Effector memory CD4-positive, alpha-beta T cell (primary cell): ENCODE measurements at regions not wholly inside any gene's neighbourhood (a gene's known extent, or its start where the extent isn't known, plus 50 kb on each side); places are given as distances from the start of the nearest gene placed in this dataset.
"Not testable (repeated sequence)": the region's sequence is repeated elsewhere in the genome, so short reads cannot be mapped to it uniquely, and the experiment has no call there.

ENCODE experiments used
- DNase-seq, 3 donors: peaks; one replicate each; pipeline ENCODE4 v3.0.0-alpha.2; 2020
- H3K27ac ChIP-seq: 2 replicates; pipeline ENCODE4 v1.7.0; 2013; ENCODE audit warnings: mild to moderate bottlenecking, low read length, moderate library complexity; ENCODE audit not compliant: insufficient read depth, poor library complexity, severe bottlenecking
- H3K27me3 ChIP-seq: replicated peaks from 2 replicates; pipeline ENCODE4 v1.7.0; 2013; ENCODE audit warnings: mild to moderate bottlenecking, low read length; ENCODE audit not compliant: insufficient read depth, control insufficient read depth, poor library complexity, severe bottlenecking
- H3K36me3 ChIP-seq: 2 replicates; pipeline ENCODE4 v1.7.0; 2013; ENCODE audit warnings: mild to moderate bottlenecking, low read length, moderate library complexity; ENCODE audit not compliant: control insufficient read depth, insufficient read depth
- H3K4me1 ChIP-seq: 2 replicates; pipeline ENCODE4 v1.7.0; 2013; ENCODE audit warnings: low read length, mild to moderate bottlenecking; ENCODE audit not compliant: control insufficient read depth, insufficient read depth, poor library complexity, severe bottlenecking
- H3K4me3 ChIP-seq: 2 replicates; pipeline ENCODE4 v1.7.0; 2013; ENCODE audit warnings: low read length, low read depth, mild to moderate bottlenecking; ENCODE audit not compliant: insufficient read depth, poor library complexity, severe bottlenecking
- H3K9me3 ChIP-seq: 2 replicates; pipeline ENCODE4 v1.7.0; 2013; ENCODE audit warnings: mild to moderate bottlenecking, low read length, moderate library complexity; ENCODE audit not compliant: control insufficient read depth

DNA sequence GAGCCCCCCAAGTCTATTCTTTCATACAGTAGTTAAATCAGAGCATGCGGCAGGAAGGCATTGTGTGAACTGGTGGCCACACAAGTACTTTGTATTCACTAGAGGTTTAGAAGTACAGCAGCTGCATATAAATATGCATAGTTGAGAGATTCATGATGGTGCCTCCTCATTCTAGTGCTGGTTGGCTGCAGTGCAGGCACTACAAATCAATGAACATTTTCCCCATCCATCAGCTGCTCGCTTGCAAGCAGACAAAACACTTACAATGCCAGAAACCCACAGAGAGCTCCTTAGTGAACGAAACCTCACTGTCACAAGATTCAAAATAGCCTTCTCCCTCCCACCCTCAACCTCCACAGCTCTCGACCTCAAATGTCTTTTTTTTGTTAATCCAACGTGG, 726.2 kb downstream of the USP25 start:
- H3K4me1 ChIP-seq, result no peaks in the 10 kb centered on the region
- no peak overlapping the region for H3K4me3 ChIP-seq
- H3K27me3 ChIP-seq, result no peaks in the 10 kb centered on the region
- no peaks in the 10 kb centered on the region for H3K9me3 ChIP-seq
- no peak overlapping the region for H3K27ac ChIP-seq
- no peaks in the 10 kb centered on the region for H3K36me3 ChIP-seq
- no peak for DNase-seq

DNA sequence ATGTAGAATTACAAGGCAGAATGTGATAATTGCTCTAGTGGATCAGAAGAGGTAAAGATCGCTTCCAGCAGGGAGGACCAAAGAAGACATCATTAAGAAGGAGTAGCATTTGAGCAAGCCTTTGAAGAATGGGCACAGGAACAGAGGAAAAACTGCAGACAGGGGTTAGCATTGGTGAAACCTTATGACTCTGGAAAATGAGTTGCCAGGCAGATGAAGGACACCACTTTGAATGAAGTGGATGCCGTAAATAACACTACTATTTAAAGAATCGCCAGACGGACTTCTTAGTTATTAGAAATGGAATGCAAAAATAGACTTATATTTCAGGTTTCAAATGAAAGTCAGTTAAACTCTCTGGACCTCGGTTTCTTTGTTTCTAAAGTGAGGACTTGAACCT, 727.7 kb downstream of the USP25 start:
- Histone ChIP-seq H3K27me3 (no peaks in the 10 kb centered on the region), H3K27ac (no peak overlapping the region), H3K9me3 (no peaks in the 10 kb centered on the region), H3K4me3 (no peak overlapping the region), H3K36me3 (no peaks in the 10 kb centered on the region), H3K4me1 (no peaks in the 10 kb centered on the region)
- no peak for DNase-seq

DNA sequence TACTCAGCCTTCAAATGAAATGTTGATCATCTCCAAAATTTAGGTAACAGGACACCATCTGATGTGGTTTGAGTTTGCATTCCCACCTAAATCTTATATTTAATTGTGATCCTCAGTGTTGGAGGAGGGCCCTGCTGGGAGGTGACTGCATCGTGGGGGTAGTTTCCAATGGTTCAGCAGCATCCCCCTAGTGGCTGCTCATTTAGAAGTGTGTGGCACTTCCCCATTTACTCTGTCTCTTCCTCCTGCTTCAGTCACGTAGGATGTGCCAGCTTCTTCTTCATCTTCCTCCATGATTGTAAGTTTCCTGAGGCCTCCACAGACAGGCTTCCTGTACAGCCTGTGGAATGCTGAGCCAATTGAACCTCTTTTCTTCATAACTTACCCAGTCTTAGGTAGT, 731.2 kb downstream of the USP25 start:
- Histone ChIP-seq H3K27me3 (no peaks in the 10 kb centered on the region), H3K4me3 (no peak overlapping the region), H3K36me3 (no peaks in the 10 kb centered on the region), H3K27ac (no peak overlapping the region), H3K4me1 (no peaks in the 10 kb centered on the region), H3K9me3 (no peaks in the 10 kb centered on the region)
- DNase-seq, result no peak

DNA sequence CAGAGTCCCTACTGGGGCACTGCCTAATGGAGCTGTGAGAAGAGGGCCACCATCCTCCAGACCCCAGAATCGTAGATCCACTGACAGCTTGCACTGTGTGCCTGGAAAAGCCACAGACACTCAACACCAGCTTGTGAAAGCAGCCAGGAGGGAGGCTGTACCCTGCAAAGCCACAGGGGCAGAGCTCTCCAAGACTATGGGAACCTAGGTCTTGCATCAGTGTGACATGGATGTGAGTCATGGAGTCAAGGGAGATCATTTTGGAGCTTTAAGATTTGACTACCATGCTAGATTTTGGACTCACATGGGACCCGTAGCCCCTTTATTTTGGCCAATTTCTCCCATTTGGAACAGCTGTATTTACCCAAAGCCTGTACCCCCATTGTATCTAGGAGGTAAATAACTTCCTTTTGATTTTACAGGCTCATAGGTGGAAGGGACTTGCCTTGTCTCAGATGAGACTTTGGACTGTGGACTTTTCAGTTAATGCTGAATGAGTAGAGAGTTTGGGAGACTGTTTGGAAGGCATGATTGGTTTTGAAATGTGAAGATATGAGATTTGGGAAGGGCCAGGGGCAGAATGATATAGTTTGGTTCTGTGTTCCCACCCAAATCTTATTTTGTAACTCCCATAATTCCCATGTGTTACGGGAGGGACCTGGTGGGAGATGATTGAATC, 734.6 kb downstream of the USP25 start:
- not testable (repeated sequence) for H3K9me3 ChIP-seq, H3K36me3 ChIP-seq, DNase-seq, H3K4me3 ChIP-seq, H3K4me1 ChIP-seq, H3K27ac ChIP-seq, H3K27me3 ChIP-seq

DNA sequence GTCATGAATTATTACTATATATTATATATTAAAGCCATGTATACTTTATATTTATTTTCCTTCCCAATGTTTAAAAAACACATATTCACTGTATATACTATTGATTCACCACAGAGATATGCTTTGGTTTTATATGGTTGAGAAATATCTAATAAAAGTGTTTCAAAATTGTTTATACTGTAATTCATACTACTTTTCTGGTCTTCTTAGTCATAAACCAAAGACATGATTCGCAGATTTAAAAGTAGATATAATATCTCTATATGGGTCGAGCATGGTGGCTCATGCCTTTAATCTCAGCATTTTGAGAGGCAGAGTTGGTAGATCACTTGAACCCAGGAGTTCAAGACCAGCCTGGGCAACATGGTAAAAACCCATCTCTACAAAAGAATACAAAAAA, 738.4 kb downstream of the USP25 start:
- Histone ChIP-seq H3K4me3 (no peak overlapping the region), H3K27me3 (no peaks in the 10 kb centered on the region), H3K9me3 (no peaks in the 10 kb centered on the region), H3K27ac (no peak overlapping the region), H3K36me3 (no peaks in the 10 kb centered on the region), H3K4me1 (no peaks in the 10 kb centered on the region)
- DNase-seq, result no peak

DNA sequence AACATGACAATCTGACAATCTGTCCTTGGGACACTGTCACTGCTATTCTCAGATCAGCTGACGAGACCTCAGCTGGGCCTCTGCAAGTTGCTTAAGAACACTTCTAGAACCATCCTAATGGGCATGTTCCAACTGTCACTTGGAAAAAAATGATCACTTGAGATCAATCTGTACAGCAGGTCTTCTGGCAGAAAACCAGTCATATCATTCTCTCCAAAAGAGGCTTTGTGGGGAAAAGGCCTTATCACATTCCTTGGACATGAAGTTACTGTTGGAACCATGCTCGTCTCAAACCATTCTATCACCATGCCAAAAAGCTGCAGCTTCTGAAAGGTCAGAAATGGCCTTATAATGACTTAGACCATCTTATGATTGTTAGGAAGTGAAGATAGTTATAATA, 744.2 kb downstream of the USP25 start:
- H3K4me1 ChIP-seq, result no peaks in the 10 kb centered on the region
- H3K9me3 ChIP-seq, result no peaks in the 10 kb centered on the region
- no peak overlapping the region for H3K4me3 ChIP-seq
- H3K27me3 ChIP-seq, result no peaks in the 10 kb centered on the region
- H3K27ac ChIP-seq, result no peak overlapping the region
- no peak for DNase-seq
- H3K36me3 ChIP-seq, result no peaks in the 10 kb centered on the region

DNA sequence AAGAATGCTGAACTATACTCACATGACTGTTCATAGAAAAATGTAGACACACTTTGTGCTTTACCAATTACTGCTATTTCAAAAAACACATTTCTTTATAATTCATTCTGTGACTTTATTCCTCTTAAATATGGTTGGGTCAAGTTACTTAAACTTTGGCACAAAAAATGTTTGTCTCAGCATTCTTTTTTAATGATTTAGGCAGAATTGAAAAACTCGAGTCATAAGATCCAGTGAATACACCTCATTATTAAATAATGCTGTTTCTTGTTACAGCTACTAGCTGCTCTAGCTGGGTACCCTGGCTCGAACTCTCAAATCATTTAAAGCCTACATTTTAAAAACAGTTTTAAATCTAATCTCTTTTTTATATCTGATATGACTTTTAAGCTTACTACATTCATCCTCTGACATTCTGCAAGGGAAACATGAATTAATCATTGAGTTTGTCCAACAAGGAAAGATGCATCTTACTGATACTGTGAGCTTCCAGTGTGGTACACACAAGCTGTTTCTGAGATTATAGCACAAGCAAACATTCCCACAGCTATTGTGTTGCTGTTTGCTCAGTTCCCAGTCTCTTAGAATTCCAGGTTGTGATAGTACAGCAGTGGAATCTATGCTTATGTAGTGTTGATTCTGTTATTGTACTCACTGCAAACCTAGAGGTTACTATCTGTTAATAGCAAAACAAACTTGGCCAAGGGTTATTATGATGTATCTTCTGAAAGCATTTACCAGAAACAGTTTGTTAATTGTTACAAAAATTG, 746.5 kb downstream of the USP25 start:
- Histone ChIP-seq H3K4me3 (no peak overlapping the region), H3K36me3 (no peaks in the 10 kb centered on the region), H3K27me3 (no peaks in the 10 kb centered on the region), H3K4me1 (no peaks in the 10 kb centered on the region), H3K9me3 (no peaks in the 10 kb centered on the region), H3K27ac (no peak overlapping the region)
- no peak for DNase-seq

DNA sequence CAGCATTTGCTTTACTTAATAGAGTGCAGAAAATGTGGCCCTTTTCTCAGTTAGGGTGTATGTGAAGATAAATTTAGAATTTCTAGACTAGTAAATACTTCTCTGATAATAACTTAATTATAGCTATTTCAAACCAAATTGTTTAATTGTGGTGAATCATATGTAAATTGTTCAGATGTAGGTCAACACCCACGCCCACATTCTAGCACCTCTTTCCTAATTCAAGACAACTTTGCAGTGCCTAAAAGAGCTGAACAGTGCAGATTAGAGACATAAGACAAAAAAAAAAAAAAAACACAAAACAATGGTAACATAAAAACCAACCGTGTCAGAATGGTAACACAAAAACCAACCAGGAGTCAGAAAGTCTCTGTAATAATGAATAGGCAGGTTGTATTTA, 758.3 kb downstream of the USP25 start:
- no peaks in the 10 kb centered on the region for H3K27me3 ChIP-seq
- no peaks in the 10 kb centered on the region for H3K4me1 ChIP-seq
- no peak overlapping the region for H3K4me3 ChIP-seq
- H3K9me3 ChIP-seq, result no peaks in the 10 kb centered on the region
- H3K36me3 ChIP-seq, result no peaks in the 10 kb centered on the region
- H3K27ac ChIP-seq, result no peak overlapping the region
- no peak for DNase-seq

DNA sequence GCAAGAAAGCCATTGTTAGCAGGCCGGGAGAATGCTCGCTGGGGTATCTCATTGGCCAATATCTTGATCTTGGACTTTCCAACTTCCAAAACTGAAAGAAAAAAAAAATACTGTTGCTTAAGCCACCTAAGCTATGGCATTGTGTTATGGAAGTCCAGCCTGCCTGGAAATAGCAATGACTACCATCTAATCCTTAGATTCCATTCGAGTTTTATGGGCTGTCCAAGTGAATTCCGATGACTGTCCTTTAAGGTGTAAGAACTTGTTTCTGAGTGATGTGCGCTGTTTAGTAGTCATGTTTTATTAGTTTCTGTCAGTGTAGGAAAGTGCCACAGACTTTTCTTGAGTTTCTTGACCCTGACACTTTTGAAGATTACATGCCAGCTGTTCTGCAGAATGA, 762.6 kb downstream of the USP25 start:
- Histone ChIP-seq H3K4me1 (no peaks in the 10 kb centered on the region), H3K4me3 (no peak overlapping the region), H3K9me3 (no peaks in the 10 kb centered on the region), H3K27ac (no peak overlapping the region), H3K27me3 (no peaks in the 10 kb centered on the region), H3K36me3 (no peaks in the 10 kb centered on the region)
- DNase-seq, result no peak

DNA sequence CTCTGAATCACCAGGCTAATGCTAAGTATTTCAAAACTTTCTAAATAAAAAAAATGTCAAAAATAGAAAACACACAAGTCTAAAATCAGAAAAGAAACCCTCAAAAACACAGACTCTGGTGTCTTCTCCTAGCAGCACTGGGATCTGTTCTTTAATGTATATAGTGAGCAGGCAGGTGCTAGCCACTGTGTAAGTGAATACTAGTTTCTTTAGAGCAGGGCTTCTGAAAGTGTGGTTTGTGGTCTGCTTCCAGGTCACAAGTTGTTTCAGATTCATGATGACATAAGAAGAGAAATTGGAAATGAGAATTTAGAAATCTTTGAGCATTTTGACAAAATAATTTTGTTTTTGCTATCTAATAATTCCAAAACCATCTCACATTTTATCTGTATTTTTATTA, 763.1 kb downstream of the USP25 start:
- Histone ChIP-seq H3K36me3 (no peaks in the 10 kb centered on the region), H3K9me3 (no peaks in the 10 kb centered on the region), H3K4me3 (no peak overlapping the region), H3K27me3 (no peaks in the 10 kb centered on the region), H3K27ac (no peak overlapping the region), H3K4me1 (no peaks in the 10 kb centered on the region)
- DNase-seq, result no peak
